ENCODE measurements at regions not wholly inside any gene's neighbourhood (a gene's known extent, or its start where the extent isn't known, plus 50 kb on each side); places are given as distances from the start of the nearest gene placed in this dataset.

- peak; percentile 99 for DNase-seq (ENCODE audit: low spot score)
- 2% methylated on average over 80 of the region's 80 CpGs for WGBS
- peaks cover 0 to 21% (median 16%) of the 10 kb centered on the region in 4 donors for H3K4me1 ChIP-seq (ENCODE audit: control insufficient read depth in 4 of 4, insufficient read depth in 4 of 4, low read length in 3 of 4)
- peak overlapping the region; percentile 52 to 53 for H3K9ac ChIP-seq (ENCODE audit: low read depth in 1 of 2, low read length in 2 of 2)
- no peaks in the 10 kb centered on the region for H3K27me3 ChIP-seq (ENCODE audit: control insufficient read depth in 4 of 4, insufficient read depth in 4 of 4, low read length in 3 of 4)
- H3K36me3 ChIP-seq (ENCODE audit: control insufficient read depth in 4 of 4, insufficient read depth in 3 of 4, low read depth in 1 of 4, low read length in 3 of 4): peaks cover 0 to 1% (median 0%) of the 10 kb centered on the region in 4 donors
- TF ChIP-seq GABPA (IDR thresholded peaks at IDR 0.05 in 1 of 2, conservative IDR thresholded peaks at IDR 0.05 in 1 of 2) (peak in 1 of 2 donors; percentile 36), FOXA2 (IDR thresholded peaks at IDR 0.05) (no peak)
- H3K9me3 ChIP-seq (ENCODE audit: control insufficient read depth in 4 of 4, low read length in 3 of 4): no peaks in the 10 kb centered on the region
- H3K27ac ChIP-seq (ENCODE audit: low read depth in 1 of 2, low read length in 2 of 2): peak overlapping the region in 1 of 2 donors; percentile 65
- H3K4me3 ChIP-seq (ENCODE audit: low read depth in 1 of 3, low read length in 3 of 3): peak overlapping the region; percentile 55 to 82 (median 75)
Measured at GRCh38 chr17:409848-410542, 57.4 kb upstream of the RPH3AL start.

- Histone ChIP-seq H3K4me1 (ENCODE audit: control insufficient read depth in 4 of 4, insufficient read depth in 4 of 4, low read length in 3 of 4) (peaks cover 0 to 21% (median 16%) of the 10 kb centered on the region in 4 donors), H3K9ac (ENCODE audit: low read depth in 1 of 2, low read length in 2 of 2) (peak overlapping the region in 1 of 2 donors; percentile 30), H3K36me3 (ENCODE audit: control insufficient read depth in 4 of 4, insufficient read depth in 3 of 4, low read depth in 1 of 4, low read length in 3 of 4) (peaks cover 0 to 1% (median 0%) of the 10 kb centered on the region in 4 donors), H3K9me3 (ENCODE audit: control insufficient read depth in 4 of 4, low read length in 3 of 4) (no peaks in the 10 kb centered on the region), H3K27me3 (ENCODE audit: control insufficient read depth in 4 of 4, insufficient read depth in 4 of 4, low read length in 3 of 4) (no peaks in the 10 kb centered on the region), H3K4me3 (ENCODE audit: low read depth in 1 of 3, low read length in 3 of 3) (peak overlapping the region; percentile 33 to 49 (median 36)), H3K27ac (ENCODE audit: low read depth in 1 of 2, low read length in 2 of 2) (peak overlapping the region in 1 of 2 donors; percentile 65)
- TF ChIP-seq RAD21 (IDR thresholded peaks at IDR 0.05): no peak
- TF ChIP-seq NR2F2 (IDR thresholded peaks at IDR 0.05): no peak
- TF ChIP-seq JUND (IDR thresholded peaks at IDR 0.05): no peak
- TF ChIP-seq, protein P1, sequence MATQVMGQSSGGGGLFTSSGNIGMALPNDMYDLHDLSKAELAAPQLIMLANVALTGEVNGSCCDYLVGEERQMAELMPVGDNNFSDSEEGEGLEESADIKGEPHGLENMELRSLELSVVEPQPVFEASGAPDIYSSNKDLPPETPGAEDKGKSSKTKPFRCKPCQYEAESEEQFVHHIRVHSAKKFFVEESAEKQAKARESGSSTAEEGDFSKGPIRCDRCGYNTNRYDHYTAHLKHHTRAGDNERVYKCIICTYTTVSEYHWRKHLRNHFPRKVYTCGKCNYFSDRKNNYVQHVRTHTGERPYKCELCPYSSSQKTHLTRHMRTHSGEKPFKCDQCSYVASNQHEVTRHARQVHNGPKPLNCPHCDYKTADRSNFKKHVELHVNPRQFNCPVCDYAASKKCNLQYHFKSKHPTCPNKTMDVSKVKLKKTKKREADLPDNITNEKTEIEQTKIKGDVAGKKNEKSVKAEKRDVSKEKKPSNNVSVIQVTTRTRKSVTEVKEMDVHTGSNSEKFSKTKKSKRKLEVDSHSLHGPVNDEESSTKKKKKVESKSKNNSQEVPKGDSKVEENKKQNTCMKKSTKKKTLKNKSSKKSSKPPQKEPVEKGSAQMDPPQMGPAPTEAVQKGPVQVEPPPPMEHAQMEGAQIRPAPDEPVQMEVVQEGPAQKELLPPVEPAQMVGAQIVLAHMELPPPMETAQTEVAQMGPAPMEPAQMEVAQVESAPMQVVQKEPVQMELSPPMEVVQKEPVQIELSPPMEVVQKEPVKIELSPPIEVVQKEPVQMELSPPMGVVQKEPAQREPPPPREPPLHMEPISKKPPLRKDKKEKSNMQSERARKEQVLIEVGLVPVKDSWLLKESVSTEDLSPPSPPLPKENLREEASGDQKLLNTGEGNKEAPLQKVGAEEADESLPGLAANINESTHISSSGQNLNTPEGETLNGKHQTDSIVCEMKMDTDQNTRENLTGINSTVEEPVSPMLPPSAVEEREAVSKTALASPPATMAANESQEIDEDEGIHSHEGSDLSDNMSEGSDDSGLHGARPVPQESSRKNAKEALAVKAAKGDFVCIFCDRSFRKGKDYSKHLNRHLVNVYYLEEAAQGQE (IDR thresholded peaks at IDR 0.05): no peak
- TF ChIP-seq YY1 (IDR thresholded peaks at IDR 0.05): no peak
- TF ChIP-seq, protein P2, sequence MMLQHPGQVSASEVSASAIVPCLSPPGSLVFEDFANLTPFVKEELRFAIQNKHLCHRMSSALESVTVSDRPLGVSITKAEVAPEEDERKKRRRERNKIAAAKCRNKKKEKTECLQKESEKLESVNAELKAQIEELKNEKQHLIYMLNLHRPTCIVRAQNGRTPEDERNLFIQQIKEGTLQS (IDR thresholded peaks at IDR 0.05): no peak
- TF ChIP-seq, protein P3, sequence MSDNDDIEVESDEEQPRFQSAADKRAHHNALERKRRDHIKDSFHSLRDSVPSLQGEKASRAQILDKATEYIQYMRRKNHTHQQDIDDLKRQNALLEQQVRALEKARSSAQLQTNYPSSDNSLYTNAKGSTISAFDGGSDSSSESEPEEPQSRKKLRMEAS (IDR thresholded peaks at IDR 0.05): no peak
- TF ChIP-seq HNF4A (conservative IDR thresholded peaks at IDR 0.05): no peak
- TF ChIP-seq RXRA (IDR thresholded peaks at IDR 0.05): no peak
- TF ChIP-seq, protein P4, sequence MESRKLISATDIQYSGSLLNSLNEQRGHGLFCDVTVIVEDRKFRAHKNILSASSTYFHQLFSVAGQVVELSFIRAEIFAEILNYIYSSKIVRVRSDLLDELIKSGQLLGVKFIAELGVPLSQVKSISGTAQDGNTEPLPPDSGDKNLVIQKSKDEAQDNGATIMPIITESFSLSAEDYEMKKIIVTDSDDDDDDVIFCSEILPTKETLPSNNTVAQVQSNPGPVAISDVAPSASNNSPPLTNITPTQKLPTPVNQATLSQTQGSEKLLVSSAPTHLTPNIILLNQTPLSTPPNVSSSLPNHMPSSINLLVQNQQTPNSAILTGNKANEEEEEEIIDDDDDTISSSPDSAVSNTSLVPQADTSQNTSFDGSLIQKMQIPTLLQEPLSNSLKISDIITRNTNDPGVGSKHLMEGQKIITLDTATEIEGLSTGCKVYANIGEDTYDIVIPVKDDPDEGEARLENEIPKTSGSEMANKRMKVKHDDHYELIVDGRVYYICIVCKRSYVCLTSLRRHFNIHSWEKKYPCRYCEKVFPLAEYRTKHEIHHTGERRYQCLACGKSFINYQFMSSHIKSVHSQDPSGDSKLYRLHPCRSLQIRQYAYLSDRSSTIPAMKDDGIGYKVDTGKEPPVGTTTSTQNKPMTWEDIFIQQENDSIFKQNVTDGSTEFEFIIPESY (IDR thresholded peaks at IDR 0.05): no peak
- no peak for DNase-seq (ENCODE audit: low spot score)
- 74% methylated on average over 16 of the region's 16 CpGs for WGBS
Measured at GRCh38 chr17:409308-409847, 56.8 kb upstream of the RPH3AL start.
